ENCODE measurements at regions not wholly inside any gene's neighbourhood (a gene's known extent, or its start where the extent isn't known, plus 50 kb on each side); places are given as distances from the start of the nearest gene placed in this dataset.

DNA sequence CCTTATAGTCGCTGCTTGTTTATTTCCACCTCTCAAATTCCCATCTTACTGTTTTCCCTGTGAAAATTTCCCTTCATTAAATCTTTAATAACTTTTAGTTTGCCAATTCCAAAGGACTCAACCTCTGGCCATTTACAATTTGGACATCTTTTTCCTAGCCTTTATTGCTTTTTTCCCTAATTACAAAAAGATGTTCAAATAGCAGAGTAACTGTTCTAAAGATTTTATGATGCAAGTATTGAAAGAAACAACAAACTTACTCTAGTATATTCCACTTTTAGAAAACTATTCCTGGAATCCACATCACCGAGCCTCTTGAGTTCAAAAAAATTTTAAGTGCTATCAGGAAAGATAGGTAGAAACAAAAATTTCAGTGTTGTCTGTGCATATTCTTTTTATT is 174.1 kb upstream of the UBE2E2 start:
- TF ChIP-seq, protein P1, sequence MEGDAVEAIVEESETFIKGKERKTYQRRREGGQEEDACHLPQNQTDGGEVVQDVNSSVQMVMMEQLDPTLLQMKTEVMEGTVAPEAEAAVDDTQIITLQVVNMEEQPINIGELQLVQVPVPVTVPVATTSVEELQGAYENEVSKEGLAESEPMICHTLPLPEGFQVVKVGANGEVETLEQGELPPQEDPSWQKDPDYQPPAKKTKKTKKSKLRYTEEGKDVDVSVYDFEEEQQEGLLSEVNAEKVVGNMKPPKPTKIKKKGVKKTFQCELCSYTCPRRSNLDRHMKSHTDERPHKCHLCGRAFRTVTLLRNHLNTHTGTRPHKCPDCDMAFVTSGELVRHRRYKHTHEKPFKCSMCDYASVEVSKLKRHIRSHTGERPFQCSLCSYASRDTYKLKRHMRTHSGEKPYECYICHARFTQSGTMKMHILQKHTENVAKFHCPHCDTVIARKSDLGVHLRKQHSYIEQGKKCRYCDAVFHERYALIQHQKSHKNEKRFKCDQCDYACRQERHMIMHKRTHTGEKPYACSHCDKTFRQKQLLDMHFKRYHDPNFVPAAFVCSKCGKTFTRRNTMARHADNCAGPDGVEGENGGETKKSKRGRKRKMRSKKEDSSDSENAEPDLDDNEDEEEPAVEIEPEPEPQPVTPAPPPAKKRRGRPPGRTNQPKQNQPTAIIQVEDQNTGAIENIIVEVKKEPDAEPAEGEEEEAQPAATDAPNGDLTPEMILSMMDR (IDR thresholded peaks at IDR 0.05): no peak
- TF ChIP-seq POLR2A (IDR thresholded peaks at IDR 0.05): no peak
